NCI-H748 (cell line): ENCODE measurements at regions not wholly inside any gene's neighbourhood (a gene's known extent, or its start where the extent isn't known, plus 50 kb on each side); places are given as distances from the start of the nearest gene placed in this dataset.
"Not testable (repeated sequence)": the region's sequence is repeated elsewhere in the genome, so short reads cannot be mapped to it uniquely, and the experiment has no call there.

Source experiments
- DNase-seq: peaks from one replicate; lab custom pipeline; 2025; ENCODE audit not compliant: unreplicated experiment; lab: John Stamatoyannopoulos, UW

DNA sequence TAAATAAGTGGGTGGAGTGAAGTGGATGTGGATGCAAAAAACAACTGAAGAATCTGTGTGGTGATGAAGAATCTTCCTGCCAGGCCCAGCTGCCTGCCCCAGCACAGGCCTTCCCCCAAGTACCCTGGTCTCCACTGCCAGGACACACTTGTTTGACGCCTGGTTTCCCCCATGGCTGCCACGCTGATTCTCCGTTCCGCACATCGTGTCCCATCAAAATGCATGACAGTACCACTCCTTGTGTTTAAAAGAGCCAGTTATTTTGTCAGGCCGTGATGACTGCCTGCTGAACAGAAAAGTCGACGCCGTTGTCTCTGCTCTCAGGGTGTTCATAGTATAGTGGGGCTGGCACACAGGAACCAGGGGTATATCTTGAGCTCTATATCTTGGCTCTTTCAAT, 50.3 kb upstream of the KYNU start:
- DNase-seq = no peak

DNA sequence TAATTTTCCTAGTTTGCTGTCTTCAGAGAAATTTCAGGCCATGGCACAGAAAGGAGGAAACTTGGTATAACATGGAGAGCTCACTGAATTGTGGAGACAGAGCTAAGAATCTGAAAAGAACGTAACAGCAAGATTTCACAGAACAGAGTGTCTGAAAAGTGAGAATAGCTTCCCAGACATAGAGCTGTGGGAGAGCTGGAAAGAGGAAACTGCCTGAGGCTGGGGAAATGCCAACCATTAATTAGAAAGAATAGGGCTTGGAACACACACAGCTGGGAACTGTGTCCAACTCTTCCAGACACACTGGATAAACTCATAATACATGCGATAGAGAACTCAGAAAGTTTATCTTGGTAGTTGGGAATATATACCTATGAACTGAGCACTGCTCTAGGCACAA, 51.6 kb upstream of the KYNU start:
- DNase-seq = no peak

GRCh38 chr2:142824756-142825155, 52.7 kb upstream of the KYNU start:
- no peak for DNase-seq

DNA sequence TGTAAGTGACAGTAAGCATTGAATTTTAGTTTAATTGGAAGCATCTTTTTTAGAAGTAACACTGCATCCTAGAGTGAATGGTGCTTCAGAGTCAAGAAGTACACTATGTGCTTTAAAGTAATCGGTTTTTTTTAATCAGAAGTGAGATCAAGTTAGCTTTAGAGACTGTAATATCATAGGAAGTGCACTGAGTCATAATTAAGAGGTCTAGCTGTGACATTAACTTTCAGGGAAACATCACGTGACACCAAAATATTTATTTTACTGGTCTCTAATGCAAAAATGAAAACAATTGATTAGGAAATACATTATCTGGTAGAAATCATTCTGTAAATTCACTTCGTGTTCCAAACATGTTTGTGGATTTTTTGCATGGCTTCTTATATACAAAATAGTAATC, 55.3 kb upstream of the KYNU start:
- no peak for DNase-seq

GRCh38 chr2:142819411-142819810, 58.1 kb upstream of the KYNU start:
- no peak for DNase-seq

DNA sequence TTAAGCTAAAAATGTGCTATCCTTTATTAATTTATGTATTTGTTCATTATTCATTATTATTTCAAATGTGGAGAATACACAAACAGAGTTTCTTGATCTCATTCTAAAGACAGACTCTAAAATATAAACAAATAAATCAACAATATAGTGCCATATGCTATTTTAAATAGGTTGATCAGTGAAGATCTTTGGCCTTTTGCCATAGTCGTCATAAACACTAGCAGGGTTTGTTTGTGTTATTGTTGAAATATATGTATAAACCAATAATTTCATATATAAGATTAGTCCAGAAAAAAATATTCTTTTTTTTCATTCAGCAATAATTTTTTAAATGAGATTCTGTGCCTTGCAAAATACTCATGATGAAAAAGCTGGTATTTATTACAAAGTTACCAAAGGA, 62.1 kb upstream of the KYNU start:
- no peak for DNase-seq

DNA sequence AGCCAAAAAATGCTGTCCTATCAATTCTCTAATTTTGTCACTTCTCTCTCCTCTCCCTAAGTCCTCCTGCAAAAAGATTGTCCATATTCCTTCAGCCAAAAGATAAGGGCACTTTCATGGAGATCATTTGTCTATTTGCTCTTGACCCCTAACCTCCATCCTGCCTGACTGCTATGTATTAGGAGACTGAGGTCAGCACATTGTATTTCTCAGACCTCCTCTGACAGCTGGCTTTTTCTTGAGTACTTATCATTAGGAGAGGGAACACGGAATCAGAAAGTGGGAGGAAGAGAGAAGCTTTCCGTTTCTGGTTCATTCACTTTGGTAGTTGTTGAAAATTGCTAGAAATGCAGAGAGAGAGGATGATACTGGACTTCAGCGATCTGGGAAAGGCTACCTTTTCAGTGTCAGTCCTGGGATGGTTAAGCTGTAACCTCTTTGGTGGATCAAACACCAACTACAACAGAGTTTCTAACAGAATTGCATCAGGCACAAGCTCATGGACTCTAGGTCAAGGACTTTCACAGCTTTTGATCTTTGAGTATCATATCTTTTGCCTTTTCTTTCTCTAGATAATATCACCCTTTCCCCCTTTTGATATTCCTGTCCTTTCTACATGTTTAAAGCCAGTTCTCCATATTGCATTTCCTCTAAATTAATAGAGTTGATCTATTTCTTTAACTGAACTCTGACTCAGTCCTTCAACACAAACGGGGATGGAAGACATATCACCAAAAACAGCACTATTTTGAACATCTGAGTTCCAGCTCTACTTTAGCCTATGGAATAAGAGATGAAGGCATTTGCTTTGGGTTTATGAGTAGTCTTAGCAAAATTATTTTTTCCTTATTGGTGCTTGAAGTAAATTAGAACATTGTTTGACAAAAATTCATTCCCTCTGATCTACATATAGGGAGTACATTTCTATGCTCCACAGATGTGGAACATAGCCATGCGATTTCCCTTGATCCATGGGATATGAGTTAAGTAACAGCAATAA, 63.3 kb upstream of the KYNU start:
- DNase-seq = no peak

DNA sequence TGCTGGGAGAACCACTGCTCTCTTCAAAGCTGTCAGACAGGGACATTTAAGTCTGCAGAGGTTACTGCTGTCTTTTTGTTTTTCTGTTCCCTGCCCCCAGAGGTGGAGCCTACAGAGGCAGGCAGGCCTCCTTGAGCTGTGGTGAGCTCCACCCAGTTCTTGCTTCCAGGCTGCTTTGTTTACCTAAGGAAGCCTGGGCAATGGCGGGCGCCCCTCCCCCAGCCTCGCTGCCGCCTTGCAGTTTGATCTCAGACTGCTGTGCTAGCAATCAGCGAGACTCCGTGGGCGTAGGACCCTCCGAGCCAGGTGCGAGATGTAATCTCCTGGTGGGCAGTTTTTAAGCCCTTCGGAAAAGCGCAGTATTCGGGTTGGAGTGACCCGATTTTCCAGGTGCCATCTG, 65.8 kb upstream of the KYNU start:
- not testable (repeated sequence) for DNase-seq

DNA sequence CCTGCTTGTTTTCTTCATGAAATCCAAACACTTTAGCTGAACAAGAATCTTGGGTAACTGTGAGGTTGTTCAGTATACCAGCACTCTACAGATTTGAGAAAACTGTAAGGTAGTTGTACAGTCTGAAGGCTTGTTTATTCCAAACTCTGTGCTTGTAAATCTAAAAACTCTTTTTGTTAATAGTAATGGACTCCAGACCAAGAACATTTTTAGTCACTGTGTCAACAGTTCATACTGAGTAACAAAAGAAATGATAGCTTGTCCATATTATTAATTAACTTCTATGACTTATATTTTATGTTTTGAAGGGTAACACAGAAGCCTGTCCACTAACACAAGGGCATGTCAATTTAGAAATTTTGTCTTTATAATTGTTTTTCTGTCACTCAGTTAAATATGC, 72.2 kb upstream of the KYNU start:
- no peak for DNase-seq

DNA sequence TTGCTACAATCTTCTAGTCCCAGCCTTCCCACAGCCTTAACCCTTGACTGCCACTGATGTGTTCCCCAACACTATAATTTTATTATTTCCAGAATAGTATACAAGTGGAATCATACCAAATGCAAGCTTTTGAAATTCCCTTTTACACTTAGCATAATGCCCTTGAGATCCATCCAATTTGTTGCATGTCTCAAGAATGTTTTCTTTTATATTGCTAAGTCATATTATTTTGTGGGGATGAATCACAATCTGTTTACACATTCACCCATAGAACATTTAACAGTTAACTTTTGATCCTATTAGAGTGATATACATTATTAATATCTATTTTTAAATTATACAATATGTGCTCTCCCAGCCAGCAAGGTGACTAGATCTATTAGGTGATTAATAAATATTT, 74.3 kb upstream of the KYNU start:
- no peak for DNase-seq

- DNase-seq = no peak
Measured at GRCh38 chr2:142796588-142796987, 80.9 kb upstream of the KYNU start.

- no peak for DNase-seq
Measured at GRCh38 chr2:142796161-142796560, 81.3 kb upstream of the KYNU start.

DNA sequence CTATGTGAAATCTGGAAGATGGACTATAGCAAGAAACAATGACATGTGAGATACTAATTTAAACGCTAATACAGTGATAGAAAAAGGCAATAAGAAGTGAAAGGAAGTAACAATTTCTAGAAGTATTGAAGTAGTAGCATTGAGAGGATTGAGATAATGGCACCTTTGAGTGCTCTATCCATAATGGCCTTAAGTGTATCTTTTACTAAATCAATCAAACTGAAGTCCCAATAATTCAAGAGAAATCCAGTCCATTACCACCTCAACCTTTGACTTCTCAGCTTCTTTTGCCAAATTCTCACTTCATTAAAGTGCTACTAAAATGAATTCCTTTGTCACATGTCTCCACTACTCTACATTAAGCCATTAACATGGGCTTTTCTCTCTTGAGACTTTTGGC, 82.6 kb upstream of the KYNU start:
- no peak for DNase-seq

GRCh38 chr2:142792328-142792727, 85.1 kb upstream of the KYNU start:
- DNase-seq = not testable (repeated sequence)

DNA sequence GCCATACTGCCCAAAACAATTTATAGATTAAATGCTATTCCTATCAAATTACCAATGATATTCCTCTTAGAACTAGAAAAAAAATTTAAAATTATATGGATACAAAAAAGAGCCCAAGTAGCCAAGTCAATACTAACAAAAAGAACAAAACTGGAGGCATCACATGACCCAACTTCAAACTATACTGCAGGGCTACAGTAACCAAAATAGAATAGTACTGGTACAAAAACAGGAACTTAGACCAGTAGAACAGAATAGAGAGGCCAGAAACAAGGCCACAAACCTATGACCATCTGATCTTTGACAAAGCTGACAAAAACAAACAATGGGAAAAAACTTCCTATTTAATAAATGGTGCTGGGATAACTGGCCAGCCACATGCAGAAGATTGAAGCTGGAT, 86.1 kb upstream of the KYNU start:
- no peak for DNase-seq

DNA sequence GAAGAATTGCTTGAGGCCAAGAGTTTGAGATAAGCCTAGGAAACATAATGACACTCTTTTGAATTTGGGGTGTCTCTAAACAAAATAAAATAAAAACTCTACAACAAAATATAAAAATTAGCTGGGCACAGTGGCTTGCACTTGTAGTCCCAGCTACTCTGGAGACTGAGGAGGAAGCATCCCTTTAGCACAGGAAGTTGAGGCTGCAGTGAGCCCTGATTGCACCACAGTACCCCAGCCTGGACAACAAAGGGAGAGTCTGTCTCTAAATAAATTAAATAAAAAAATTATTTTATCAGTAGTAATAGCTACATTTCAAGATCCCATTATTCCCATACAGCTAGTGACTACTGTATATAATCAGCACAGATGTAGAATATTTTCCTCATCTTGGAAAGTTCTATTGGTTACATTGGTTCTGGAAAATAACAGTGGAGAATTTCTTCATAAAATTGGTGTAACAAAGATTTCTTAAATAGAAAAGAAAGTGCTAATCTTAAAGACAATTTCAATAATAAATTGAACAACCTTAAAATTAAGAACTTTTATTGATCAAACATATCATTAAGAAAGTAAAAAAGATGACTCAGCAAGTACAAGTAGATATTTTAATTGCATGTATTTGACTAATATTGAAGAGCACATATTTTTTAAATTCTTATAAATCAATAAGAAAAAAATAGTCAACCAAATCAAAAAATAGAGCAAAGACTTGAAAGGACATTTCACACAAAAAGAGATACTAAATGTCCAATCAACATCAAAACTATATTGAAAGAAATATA, 90.4 kb upstream of the KYNU start:
- DNase-seq = no peak

- DNase-seq = no peak
Measured at GRCh38 chr2:142782942-142783443, 94.5 kb upstream of the KYNU start.

GRCh38 chr2:142781146-142781545, 96.3 kb upstream of the KYNU start:
- DNase-seq = no peak

GRCh38 chr2:142778289-142778688, 99.2 kb upstream of the KYNU start:
- DNase-seq = no peak

DNA sequence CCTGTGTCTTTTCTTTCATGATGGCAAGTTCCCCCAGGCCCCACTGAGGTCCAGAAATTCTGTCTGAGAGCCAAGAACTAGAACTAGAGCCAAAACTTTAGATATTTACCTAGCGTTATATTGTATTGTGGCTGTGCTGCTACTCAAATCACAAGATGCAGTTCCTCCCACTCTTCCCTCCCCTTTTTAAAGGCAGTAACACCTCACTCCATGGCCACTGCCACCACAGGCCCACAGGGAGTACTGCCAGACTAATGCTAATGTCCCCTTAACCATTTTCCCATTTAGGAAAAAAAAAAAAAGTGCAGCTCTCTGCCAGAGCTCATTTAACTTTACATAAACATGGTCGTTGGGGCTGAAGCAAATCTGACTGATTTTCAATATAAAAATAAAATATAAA, 99.7 kb upstream of the KYNU start:
- no peak for DNase-seq

DNA sequence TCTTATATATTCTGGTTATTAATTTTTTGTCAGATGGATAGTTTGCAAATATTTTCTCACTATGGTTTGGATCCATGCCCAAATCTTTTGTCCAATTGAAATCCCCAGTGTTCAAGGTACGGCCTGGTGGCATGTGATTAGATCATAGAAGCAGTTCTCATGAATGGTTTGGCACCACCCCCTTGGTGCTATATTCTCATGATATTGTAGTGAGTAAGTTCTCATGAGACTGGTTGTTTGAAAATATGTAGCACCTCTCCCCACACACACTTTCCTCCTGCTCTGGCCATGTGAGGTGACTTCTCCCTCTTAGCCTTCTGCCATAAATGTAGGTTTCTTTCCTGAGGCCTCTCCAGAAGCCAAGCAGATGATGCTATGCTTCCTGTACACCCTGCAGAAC, 107.7 kb upstream of the KYNU start:
- no peak for DNase-seq

GRCh38 chr2:142767847-142768246, 109.6 kb upstream of the KYNU start:
- DNase-seq = no peak
